Right lung (tissue), 2 donors: ENCODE measurements at regions not wholly inside any gene's neighbourhood (a gene's known extent, or its start where the extent isn't known, plus 50 kb on each side); places are given as distances from the start of the nearest gene placed in this dataset.
"Not testable (repeated sequence)": the region's sequence is repeated elsewhere in the genome, so short reads cannot be mapped to it uniquely, and the experiment has no call there.

Experiments
- DNase-seq, 2 donors: peaks; one replicate each; pipeline ENCODE4 v3.0.0-alpha.2; 2013

DNA sequence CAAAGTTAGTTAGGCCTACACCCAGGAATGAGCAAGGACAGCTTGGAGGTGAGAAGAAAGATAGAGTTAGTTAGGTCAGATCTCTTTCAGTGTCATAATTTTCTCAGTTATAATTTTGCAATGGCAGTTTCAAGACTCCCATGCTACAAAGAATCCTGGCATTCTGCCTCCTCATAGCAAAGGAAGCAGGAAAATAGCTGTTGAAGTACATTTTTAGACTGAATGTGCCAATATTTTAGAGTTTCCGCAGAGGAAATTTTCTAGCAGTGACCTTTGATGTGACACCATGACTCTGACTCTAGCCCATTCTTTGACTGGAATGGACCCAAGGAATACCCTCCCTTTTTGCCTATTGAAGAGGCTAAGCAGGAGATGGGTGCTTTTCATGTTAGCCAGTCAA, 371.7 kb downstream of the PIK3C3 start:
- DNase-seq, result peak; percentile 5 to 12

DNA sequence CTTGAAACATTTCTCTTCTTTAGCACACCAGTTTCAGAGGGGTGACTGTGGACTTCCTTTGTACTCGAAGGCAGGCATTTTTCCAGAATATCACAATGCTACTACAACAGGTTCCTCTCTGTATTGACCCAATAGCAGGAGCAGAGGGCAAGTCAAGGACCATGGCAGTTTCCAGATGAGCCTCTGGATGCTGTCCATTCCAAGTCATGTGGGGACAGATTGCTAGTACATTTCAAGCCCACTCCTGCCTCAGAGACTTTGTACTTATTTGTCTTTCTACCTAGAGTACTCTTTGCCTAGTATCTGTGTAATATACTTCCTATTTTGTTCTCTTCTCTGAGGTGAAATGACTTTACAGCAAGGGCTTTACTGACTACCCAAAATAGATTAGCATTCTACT, 373.9 kb downstream of the PIK3C3 start:
- no peak for DNase-seq

DNA sequence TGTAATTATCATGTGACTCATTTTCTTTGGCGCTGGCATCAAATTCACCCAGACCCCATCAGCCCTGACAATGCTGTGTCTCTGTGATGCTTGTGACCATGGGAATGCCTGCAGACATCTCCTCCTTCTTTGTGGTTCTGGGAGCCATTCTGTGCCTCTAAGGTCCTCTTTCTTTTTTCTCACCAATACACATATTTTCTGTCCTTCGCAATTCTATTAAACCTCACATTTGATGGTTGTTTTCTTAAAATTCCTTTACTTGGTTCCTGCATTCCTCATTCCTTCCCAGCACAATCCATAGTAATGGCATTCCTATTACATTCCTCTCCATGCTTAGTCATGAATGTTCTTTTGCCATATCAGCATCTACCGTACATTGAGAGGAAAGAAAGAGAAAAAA, 375.3 kb downstream of the PIK3C3 start:
- DNase-seq, result no peak

DNA sequence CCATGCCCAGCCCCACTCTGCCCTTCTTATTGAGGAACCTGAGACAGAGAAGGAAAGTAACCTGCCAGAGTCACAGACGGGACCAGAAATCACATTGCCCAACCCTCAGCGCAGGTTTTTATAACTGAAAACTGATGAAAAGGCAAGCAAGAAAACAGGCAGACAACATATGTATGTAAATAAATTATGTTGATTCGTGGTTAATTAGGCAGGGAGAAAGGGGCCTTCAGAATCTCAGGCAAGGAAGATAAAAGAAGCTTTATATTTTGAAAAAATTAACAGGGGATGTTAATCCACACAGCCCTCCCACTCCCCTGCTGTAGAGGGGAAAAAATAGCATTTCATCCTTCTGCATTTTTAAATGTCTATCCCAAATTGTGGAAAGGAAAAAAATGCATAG, 378.5 kb downstream of the PIK3C3 start:
- DNase-seq, result no peak

DNA sequence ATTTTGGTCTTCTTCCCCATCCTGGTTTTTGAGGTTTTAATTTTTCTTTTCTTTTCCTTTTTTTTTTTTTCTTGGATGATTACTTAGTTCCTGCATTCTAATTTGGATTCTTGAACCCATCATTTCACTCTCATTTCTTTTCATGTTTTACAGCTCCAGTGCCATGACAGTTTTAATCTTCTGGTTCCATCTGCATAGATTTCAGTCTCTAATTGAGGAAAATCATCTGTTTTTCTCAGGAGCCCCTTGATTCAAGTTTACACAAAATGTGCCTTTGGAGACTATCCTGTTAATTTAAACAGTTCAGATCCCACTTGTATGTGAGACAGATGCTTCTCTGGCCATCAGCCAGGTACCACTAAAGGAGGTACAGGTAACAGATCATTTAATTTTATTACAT, 379.9 kb downstream of the PIK3C3 start:
- no peak for DNase-seq

DNA sequence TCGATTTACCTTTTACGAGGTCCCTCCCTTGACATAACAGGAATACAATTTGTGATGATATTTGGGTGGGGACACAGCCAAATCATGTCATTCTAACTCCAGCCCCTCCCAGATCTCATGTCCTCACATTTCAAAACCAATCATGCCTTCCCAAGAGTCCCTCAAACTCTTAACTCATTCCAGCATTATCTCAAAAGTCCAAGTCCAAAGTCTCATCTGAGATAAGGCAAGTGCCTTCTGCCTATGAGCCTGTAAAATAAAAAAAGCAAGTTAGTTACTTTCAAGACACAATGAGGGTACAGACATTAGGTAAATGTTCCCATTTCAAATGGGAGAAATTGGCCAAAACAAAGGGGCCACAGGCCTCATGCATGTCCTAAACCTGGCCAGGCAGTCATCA, 381.1 kb downstream of the PIK3C3 start:
- DNase-seq, result no peak

DNA sequence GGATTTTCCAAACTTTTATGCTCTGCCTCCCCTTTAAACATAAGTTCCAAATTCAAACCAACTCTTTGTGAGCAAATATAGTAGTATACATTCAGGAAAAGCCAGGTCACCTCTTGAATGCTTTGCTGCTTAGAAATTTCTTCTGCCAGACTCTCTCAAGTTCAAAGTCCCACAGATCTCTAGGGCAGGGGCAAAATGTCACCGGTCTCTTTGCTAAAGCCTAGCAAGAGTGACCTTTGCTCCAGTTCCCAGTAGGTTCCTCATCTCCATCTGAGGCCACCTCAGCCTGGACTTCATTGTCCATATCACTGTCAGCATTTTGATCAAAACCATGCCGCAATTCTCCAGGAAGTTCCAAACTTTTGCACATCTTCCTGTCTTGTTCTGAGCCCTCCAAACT, 382.3 kb downstream of the PIK3C3 start:
- DNase-seq, result not testable (repeated sequence)

DNA sequence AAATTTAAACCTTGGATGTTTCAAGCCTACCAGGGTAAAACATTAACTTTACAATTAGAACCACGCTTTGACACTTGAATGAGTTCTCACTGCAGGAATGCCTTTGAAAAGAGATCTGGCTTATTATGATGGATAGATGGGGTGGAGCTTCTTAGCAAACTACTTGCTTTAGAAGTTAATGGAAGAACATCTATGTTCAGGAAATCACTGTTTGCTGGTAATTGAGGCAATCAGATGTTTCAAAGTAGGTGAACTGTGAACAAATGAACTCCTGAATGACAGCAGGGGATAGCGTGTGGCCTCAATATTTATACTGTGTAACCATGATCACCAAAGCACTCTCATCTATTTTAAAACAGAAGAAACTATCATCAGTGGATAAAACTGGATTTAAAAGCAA, 383.6 kb downstream of the PIK3C3 start:
- DNase-seq, result no peak

DNA sequence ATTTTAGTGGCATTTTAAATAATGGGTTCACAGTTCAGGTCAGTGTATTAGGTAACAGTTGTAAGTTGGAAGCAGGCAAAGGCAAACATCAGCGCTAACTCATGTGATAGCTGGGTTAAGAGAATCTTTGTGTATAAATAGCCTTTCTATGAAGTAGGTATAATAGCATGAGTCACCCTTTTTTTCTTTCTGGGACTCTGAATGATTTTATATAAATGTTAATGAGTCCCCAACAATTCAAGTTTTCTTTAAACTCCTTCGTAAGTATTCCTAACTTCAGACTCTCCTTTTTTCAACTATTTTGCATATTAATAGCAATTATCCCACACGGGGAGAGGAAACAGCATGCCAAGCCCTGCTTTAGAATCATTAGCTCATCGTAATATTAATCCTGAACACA, 384.3 kb downstream of the PIK3C3 start:
- DNase-seq, result no peak

DNA sequence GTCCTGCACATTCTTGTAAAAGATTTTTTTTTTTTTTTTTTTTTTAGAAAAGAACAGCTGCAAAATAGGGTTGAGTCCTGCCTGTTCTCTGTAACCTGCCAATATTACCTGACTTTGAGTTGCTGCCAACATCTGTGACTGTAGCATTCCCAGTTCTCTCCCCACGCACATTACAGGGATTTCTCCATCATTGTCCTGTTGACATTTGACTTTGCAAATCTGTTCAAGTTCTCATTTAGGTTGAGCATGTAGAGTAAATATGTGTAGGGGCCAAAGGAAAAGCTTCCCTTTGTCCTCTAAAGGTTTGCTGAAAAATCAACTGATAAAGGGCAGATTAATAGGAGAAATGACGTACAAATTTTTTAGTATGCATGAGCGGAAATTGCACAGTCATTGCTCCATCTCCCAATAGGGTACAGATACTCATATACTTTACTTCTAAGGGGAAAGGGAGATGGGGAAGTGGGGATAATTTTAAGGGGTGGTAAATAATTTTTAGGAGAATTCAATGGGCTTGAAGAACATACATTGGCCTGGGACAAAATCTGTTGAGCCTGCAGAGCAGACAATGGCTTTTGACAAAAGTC, 385.5 kb downstream of the PIK3C3 start:
- no peak for DNase-seq

DNA sequence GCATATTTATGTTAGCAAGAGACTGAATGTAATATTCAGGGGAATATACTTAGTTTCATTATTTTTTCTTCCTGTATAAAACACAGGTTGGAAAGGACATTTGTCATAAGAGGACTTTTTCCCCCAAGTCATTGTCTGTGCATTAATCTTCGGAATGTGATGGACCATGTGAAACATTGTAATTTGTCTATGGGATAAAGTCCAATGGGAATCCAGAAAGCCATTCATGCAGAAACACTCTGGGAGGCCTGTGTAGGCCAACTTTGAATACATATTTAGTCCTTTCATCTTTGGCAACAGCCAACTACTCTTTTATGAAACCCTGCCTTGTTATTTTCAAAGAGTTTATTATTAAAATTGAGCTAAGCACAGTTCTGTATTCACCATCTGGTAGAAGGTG, 386.4 kb downstream of the PIK3C3 start:
- no peak for DNase-seq

DNA sequence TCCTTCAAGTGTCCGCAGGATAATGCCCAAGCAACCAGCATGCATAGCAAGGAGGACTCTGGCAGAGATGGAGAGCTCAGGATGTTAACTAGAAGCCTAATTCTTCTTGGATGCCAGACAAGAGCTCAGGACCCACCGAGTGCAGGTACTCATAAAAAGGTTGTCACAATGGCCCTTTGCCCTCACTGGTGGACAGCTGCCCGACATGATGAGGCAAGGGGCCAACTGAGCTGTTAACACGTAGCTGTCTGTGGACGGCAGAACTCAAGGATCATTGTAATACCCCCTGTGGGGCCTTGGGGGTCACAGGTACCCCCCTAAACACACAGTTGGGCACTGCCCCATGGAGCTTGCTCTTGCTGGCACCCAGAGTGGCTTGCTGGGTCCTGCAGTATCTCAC, 393.7 kb downstream of the PIK3C3 start:
- no peak for DNase-seq

DNA sequence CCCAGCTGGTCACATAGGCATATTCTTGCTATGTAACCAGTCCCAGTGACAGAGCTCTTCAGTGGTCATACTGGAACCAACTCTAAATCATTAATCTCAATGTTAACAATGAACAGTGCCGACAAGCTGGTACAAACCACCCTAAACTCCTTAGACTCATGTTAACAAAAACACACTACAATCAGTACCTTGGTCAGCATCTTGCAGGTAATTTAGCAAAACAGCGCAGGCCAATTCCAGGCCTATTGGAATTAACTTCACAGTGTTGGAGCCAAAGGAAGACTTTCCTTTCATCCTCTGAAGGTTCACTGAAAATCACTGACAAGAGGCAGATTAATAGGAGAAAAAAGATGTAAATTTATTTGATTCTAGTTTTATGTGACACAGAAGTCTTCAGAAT, 396.4 kb downstream of the PIK3C3 start:
- DNase-seq, result no peak

DNA sequence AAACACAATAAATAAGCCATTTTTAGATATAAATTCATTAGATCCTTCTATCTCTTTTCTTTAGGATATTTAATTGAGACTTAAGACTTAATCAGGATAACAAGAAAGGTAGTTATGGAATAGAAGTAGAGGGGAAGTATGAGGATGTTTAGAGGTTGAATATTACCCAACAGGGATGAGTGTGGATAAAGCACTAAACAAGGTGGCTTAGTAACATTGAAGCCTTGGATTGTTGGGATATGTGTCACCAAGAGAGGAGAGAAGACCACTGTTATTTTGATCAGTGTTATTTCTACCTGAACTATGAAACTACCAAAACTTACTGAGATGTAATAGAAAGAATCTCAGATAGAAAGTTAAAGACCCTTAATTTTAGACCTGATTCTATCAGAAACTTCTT, 405.7 kb downstream of the PIK3C3 start:
- DNase-seq, result no peak

DNA sequence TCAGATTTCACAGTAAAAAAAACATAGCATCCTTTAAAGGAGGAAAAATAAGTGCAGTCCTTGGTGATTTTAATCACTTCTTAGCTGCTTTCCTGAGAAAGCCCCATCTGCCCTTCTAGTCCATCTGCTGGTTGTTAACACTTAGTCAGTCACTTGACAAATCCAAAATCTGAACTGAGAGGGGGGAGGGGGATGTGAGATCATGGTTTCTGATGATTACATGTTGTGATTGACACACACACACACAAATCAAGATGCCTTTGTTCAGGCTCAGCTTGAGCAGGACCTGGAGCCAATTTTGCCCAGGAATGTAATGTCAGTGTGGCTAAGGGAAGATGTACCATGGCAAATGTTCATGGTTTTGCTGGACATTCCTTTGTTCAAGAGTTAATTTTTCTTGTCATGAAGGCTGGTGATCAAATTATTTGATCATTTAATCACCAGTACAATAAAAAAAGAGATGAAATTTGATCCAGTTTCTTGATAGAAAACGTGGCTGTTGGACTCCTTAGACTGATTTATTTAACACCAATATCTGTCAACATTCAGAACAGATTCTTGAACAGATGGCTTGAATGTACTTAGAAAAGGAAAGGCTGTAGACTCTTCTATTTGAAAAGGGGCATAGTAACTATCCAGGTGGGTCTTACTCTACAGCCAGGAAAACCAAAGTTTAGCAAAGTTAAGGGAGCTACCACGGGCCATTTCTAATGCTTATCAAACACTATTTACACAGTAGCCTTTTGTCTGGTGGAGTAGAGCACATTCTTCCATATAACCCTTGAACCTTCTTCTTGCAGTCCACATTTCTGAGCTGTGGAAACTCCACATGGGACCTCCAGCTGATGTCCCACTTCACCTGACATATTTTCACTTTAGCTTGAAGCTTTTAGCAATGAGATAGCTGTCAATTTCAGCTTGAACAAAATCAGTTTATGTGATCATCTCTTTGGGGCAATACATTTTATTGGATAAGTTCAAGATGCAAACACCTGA, 408.7 kb downstream of the PIK3C3 start:
- no peak for DNase-seq

DNA sequence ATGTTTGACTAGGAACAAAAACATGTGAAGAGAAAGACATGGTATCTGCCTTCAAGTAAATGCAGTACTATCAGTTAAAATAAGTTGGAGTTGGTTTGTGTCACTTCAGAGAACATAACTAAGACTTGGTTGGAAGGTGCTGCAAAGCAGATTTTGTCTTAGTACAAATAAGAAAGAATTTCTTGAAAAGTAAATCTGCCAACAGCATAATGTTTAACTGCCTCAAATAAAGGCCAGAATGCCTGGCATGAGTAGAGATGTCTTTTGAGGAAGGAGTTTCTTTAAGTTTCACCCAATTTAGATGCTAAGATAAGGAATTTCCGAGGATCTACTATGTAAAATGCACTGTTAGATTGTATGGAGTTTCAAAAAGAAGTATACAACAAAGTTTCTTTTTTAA, 409.7 kb downstream of the PIK3C3 start:
- no peak for DNase-seq

DNA sequence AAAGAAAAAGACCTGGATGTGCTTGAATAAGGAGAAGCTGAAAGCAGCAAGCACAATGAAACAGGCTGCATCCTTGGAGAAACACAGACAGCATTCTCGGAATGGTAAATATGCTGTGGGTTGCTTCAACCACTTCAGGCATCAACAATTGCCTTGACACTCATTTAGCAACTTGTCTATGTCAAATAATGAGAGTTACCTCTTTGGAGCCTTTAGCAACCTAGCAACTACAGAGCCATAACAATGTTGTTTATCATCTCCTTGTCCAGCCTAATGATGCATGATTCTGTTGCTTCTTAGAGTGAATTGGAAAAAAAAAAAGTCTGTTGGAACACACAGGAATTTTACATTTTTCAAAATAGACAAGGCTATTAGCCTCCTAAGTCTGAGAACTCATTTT, 410.6 kb downstream of the PIK3C3 start:
- DNase-seq, result no peak

DNA sequence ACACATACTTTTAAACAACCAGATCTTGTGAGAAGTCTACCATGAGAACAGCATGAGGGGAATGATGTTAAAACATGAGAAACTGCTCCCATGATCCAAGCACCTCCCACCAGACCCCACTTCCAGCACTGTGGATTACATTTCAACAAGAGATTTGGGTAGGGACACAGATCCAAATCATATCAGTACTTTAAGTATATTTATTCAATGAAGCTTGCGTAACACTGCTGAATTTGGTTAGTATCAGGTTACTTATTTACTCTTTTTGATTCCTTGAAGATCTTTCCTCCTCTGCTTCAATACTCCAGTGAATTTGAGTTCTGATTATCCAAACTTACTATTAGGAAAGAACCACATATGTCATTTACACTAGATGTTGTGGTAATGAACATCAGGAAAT, 418.6 kb downstream of the PIK3C3 start:
- DNase-seq, result no peak

DNA sequence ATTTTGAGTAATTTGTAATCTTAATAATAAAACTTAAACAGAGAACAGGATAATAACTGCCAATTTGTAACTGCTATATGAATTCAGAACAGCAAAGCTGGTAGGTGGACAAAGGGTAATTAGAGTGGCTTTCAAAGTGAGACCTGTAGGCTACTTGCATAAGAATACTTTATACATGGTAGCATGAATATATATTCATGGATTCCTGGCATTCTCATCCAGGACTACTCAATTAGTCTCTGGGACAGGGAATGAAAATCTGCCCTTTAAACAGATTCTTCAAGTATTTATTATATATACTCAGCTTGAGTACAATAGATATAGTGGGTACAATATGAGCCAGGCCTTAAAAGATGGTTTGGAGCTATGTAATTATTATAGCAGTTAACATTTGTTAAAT, 419.9 kb downstream of the PIK3C3 start:
- DNase-seq, result no peak

DNA sequence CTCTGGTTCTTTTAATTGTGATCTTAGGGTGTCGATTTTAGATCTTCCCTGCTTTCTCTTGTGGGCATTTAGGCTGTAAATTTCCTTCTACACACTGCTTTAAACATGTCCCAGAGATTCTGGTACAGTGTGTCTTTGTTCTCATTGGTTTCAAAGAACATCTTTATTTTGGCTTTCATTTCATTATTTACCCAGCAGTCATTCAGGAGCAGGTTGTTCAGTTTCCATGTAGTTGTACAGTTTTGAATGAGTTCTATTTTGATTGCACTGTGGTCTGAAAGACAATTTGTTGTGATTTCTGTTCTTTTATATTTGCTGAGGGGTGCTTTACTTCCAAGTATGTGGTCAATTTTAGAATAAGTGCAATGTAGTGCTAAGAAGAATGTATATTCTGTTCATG, 423.8 kb downstream of the PIK3C3 start:
- not testable (repeated sequence) for DNase-seq

DNA sequence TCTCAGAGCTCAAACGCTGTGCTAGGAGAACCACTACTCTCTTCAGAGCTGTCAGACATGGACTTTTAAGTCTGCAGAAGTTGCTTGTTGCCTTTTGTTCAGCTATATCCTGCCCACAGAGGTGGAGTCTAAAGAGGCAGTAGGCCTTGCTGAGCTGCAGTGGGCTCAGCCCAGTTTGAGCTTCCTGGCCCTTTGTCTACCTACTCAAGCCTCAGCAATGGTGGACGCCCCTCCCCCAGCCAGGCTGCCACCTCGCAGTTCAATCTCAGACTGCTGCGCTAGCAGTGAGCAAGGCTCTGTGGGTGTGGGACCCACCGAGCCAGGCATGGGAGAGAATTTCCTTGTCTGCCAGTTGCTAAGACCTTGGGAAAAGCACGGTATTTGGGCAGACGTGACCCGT, 426.2 kb downstream of the PIK3C3 start:
- DNase-seq, result not testable (repeated sequence)

DNA sequence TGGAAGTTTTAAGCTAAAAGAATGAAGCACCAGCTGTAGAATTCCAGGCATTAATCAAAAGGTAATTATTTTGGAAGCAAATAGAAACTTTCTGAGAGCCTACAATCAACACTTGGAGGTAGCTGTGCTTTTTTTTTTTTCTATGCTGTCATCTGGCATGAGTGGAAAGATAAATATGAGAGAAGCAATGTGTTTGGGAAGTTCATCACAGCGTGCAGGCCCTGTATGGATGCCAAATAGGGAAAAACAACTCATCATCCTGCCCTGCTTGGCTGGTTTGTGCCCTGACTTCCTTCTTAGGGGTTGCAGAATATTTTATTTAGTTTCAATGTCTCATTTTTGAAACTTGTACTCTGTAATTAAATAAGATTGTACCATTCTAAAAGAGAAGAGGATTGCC, 437.4 kb downstream of the PIK3C3 start:
- DNase-seq, result no peak

DNA sequence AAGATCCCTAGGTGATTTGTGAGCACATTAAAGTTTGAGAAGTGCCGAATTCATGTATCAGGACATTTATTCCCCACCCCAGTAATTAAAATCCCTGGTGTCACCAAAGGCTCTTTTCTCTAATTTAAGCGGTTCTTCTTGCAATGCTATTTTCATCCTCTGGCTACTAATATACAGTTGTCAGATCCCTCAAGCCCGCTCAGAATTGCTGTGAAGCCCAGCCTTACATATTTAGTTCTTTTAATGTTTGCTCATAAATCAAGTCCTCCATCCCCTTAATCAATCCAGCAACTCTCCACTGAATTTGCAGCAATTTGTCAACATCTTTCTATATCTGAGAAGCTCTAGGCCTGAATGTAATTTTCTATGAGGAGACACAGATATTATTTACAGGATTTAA, 437.9 kb downstream of the PIK3C3 start:
- no peak for DNase-seq

DNA sequence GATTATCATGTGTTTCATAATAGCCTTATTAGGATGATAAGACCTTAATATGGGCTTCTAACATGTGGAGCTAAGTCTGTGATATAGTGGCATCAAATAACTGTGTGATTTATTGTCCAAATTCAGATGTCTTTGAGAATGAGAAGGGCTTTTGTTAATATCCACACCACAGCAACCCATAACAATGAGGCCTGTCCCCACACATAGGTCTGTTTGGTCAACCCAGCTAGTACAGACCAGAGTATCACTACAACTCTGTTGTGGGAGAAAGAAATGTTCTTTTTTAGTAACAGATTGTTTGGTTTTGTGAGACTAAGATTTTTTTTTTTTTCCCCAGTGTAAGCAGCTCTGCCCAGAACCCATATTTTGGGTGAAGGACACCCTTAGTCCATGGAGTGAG, 439.2 kb downstream of the PIK3C3 start:
- DNase-seq, result no peak
